ENCODE measurements at regions not wholly inside any gene's neighbourhood (a gene's known extent, or its start where the extent isn't known, plus 50 kb on each side); places are given as distances from the start of the nearest gene placed in this dataset.
"Not testable (repeated sequence)": the region's sequence is repeated elsewhere in the genome, so short reads cannot be mapped to it uniquely, and the experiment has no call there.

- no peaks in the 10 kb centered on the region for H3K27me3 Mint-ChIP-seq
- DNase-seq: no peak
- H3K36me3 Mint-ChIP-seq: no peaks in the 10 kb centered on the region
- no peaks in the 10 kb centered on the region for H3K4me1 Mint-ChIP-seq
- H3K9me3 Mint-ChIP-seq: peaks cover 5% of the 10 kb centered on the region
- CTCF ChIA-PET: no interaction called here
- no peak overlapping the region for H3K27ac Mint-ChIP-seq
- H3K4me3 Mint-ChIP-seq: no peak overlapping the region
Observed at GRCh38 chr17:53492532-53492931, 330.2 kb upstream of the KIF2B start.

- Mint-ChIP-seq H3K4me1 (no peaks in the 10 kb centered on the region), H3K4me3 (no peak overlapping the region), H3K27ac (no peak overlapping the region), H3K9me3 (peaks cover 5% of the 10 kb centered on the region), H3K36me3 (no peaks in the 10 kb centered on the region), H3K27me3 (no peaks in the 10 kb centered on the region)
- CTCF ChIA-PET: no interaction called here
- DNase-seq: no peak
Observed at GRCh38 chr17:53490447-53490968, 332.2 kb upstream of the KIF2B start.

- Mint-ChIP-seq H3K27me3 (no peaks in the 10 kb centered on the region), H3K9me3 (peaks cover 19% of the 10 kb centered on the region), H3K36me3 (no peaks in the 10 kb centered on the region), H3K27ac (no peak overlapping the region), H3K4me1 (no peaks in the 10 kb centered on the region), H3K4me3 (no peak overlapping the region)
- CTCF ChIA-PET: no interaction called here
- no peak for DNase-seq
Observed at GRCh38 chr17:53483704-53484103, 339.0 kb upstream of the KIF2B start.

GRCh38 chr17:53475002-53475401 is 347.7 kb upstream of the KIF2B start:
- Mint-ChIP-seq H3K9me3 (peaks cover 13% of the 10 kb centered on the region), H3K4me1 (no peaks in the 10 kb centered on the region), H3K4me3 (no peak overlapping the region), H3K27ac (no peak overlapping the region), H3K36me3 (no peaks in the 10 kb centered on the region), H3K27me3 (no peaks in the 10 kb centered on the region)
- CTCF ChIA-PET: no interaction called here
- DNase-seq: no peak

GRCh38 chr17:53472586-53472985 is 350.1 kb upstream of the KIF2B start:
- H3K27me3 Mint-ChIP-seq: no peaks in the 10 kb centered on the region
- H3K9me3 Mint-ChIP-seq: peaks cover 6% of the 10 kb centered on the region
- DNase-seq: no peak
- no peak overlapping the region for H3K27ac Mint-ChIP-seq
- no peak overlapping the region for H3K4me3 Mint-ChIP-seq
- H3K36me3 Mint-ChIP-seq: no peaks in the 10 kb centered on the region
- no peaks in the 10 kb centered on the region for H3K4me1 Mint-ChIP-seq
- CTCF ChIA-PET: no interaction called here

- Mint-ChIP-seq H3K27ac (no peak overlapping the region), H3K4me1 (no peaks in the 10 kb centered on the region)
- CTCF ChIA-PET: no interaction called here
Observed at GRCh38 chr17:53471514-53471913, 351.2 kb upstream of the KIF2B start.

GRCh38 chr17:53470626-53471025 is 352.1 kb upstream of the KIF2B start:
- no peaks in the 10 kb centered on the region for H3K27me3 Mint-ChIP-seq
- H3K36me3 Mint-ChIP-seq: no peaks in the 10 kb centered on the region
- H3K4me3 Mint-ChIP-seq: no peak overlapping the region
- peaks cover 6% of the 10 kb centered on the region for H3K9me3 Mint-ChIP-seq
- no peaks in the 10 kb centered on the region for H3K4me1 Mint-ChIP-seq
- no peak for DNase-seq
- H3K27ac Mint-ChIP-seq: no peak overlapping the region
- CTCF ChIA-PET: no interaction called here

More at GRCh38 chr17:53471514-53471913, 351.2 kb upstream of the KIF2B start:
- Mint-ChIP-seq H3K27me3 (no peaks in the 10 kb centered on the region), H3K9me3 (peaks cover 6% of the 10 kb centered on the region), H3K4me3 (no peak overlapping the region), H3K36me3 (no peaks in the 10 kb centered on the region)
- DNase-seq: no peak

- no peaks in the 10 kb centered on the region for H3K4me1 Mint-ChIP-seq
- DNase-seq: no peak
- CTCF ChIA-PET: no interaction called here
- H3K4me3 Mint-ChIP-seq: no peak overlapping the region
- peaks cover 6% of the 10 kb centered on the region for H3K9me3 Mint-ChIP-seq
- H3K27me3 Mint-ChIP-seq: no peaks in the 10 kb centered on the region
- H3K27ac Mint-ChIP-seq: no peak overlapping the region
- no peaks in the 10 kb centered on the region for H3K36me3 Mint-ChIP-seq
Observed at GRCh38 chr17:53466733-53467132, 356.0 kb upstream of the KIF2B start.

- DNase-seq, H3K4me3 Mint-ChIP-seq, H3K27me3 Mint-ChIP-seq, H3K27ac Mint-ChIP-seq, H3K4me1 Mint-ChIP-seq, CTCF ChIA-PET, H3K9me3 Mint-ChIP-seq, H3K36me3 Mint-ChIP-seq: not testable (repeated sequence)
Observed at GRCh38 chr17:53464396-53464795, 358.3 kb upstream of the KIF2B start.

- Mint-ChIP-seq H3K27ac (no peak overlapping the region), H3K27me3 (no peaks in the 10 kb centered on the region), H3K36me3 (no peaks in the 10 kb centered on the region), H3K9me3 (peaks cover 3% of the 10 kb centered on the region), H3K4me1 (no peaks in the 10 kb centered on the region), H3K4me3 (no peak overlapping the region)
- DNase-seq: no peak
- CTCF ChIA-PET: no interaction called here
Observed at GRCh38 chr17:53463363-53463762, 359.4 kb upstream of the KIF2B start.

- CTCF ChIA-PET: no interaction called here
- DNase-seq: no peak
- Mint-ChIP-seq H3K4me1 (no peaks in the 10 kb centered on the region), H3K9me3 (peaks cover 4% of the 10 kb centered on the region), H3K27ac (no peak overlapping the region), H3K36me3 (no peaks in the 10 kb centered on the region), H3K27me3 (no peaks in the 10 kb centered on the region), H3K4me3 (no peak overlapping the region)
Observed at GRCh38 chr17:53462393-53462811, 360.3 kb upstream of the KIF2B start.

- peaks cover 15% of the 10 kb centered on the region for H3K9me3 Mint-ChIP-seq
- H3K4me3 Mint-ChIP-seq, DNase-seq, H3K27me3 Mint-ChIP-seq, H3K27ac Mint-ChIP-seq, CTCF ChIA-PET, H3K36me3 Mint-ChIP-seq, H3K4me1 Mint-ChIP-seq: not testable (repeated sequence)
Observed at GRCh38 chr17:53455943-53456342, 366.8 kb upstream of the KIF2B start.

GRCh38 chr17:53454337-53454736 is 368.4 kb upstream of the KIF2B start:
- H3K27ac Mint-ChIP-seq: no peak overlapping the region
- H3K4me3 Mint-ChIP-seq: no peak overlapping the region
- no peaks in the 10 kb centered on the region for H3K36me3 Mint-ChIP-seq
- H3K4me1 Mint-ChIP-seq: no peaks in the 10 kb centered on the region
- DNase-seq: no peak
- CTCF ChIA-PET: no interaction called here
- H3K27me3 Mint-ChIP-seq: no peaks in the 10 kb centered on the region
- peaks cover 15% of the 10 kb centered on the region for H3K9me3 Mint-ChIP-seq

- no peaks in the 10 kb centered on the region for H3K4me1 Mint-ChIP-seq
- CTCF ChIA-PET: no interaction called here
- peaks cover 4% of the 10 kb centered on the region for H3K9me3 Mint-ChIP-seq
- H3K27ac Mint-ChIP-seq: no peak overlapping the region
- H3K36me3 Mint-ChIP-seq: no peaks in the 10 kb centered on the region
- no peaks in the 10 kb centered on the region for H3K27me3 Mint-ChIP-seq
- DNase-seq: no peak
- H3K4me3 Mint-ChIP-seq: no peak overlapping the region
Observed at GRCh38 chr17:53449324-53449723, 373.4 kb upstream of the KIF2B start.

- Mint-ChIP-seq H3K27me3 (no peaks in the 10 kb centered on the region), H3K36me3 (no peaks in the 10 kb centered on the region), H3K4me1 (no peaks in the 10 kb centered on the region), H3K9me3 (peaks cover 3% of the 10 kb centered on the region), H3K4me3 (no peak overlapping the region), H3K27ac (no peak overlapping the region)
- DNase-seq: no peak
- CTCF ChIA-PET: no interaction called here
Observed at GRCh38 chr17:53428913-53429312, 393.8 kb upstream of the KIF2B start.

GRCh38 chr17:53426505-53426904 is 396.2 kb upstream of the KIF2B start:
- H3K27me3 Mint-ChIP-seq: no peaks in the 10 kb centered on the region

More at GRCh38 chr17:53426505-53426904, 396.2 kb upstream of the KIF2B start:
- H3K4me3 Mint-ChIP-seq: no peak overlapping the region
- CTCF ChIA-PET: no interaction called here
- H3K4me1 Mint-ChIP-seq: no peaks in the 10 kb centered on the region
- H3K27ac Mint-ChIP-seq: no peak overlapping the region
- no peak for DNase-seq
- H3K36me3 Mint-ChIP-seq: no peaks in the 10 kb centered on the region
- H3K9me3 Mint-ChIP-seq: peaks cover 3% of the 10 kb centered on the region
